Mesenchymal stem cell (in vitro differentiated cells and primary cell): ENCODE measurements at regions not wholly inside any gene's neighbourhood (a gene's known extent, or its start where the extent isn't known, plus 50 kb on each side); places are given as distances from the start of the nearest gene placed in this dataset.

Experiments used
- DNase-seq: peaks from one replicate; pipeline ENCODE4 v3.0.0-alpha.2; 2013
- H2AFZ ChIP-seq: one replicate; pipeline ENCODE4 v1.6.1; 2013; ENCODE audit warnings: low read depth, mild to moderate bottlenecking, control low read depth, inconsistent platforms, low read length, moderate library complexity
- H2AK5ac ChIP-seq: 2 replicates; pipeline ENCODE4 v1.6.1; 2013; ENCODE audit warnings: low read length, moderate library complexity, mild to moderate bottlenecking, inconsistent platforms; ENCODE audit not compliant: severe bottlenecking
- H2BK120ac ChIP-seq: one replicate; pipeline ENCODE4 v1.6.1; 2013; ENCODE audit warnings: low read depth, mild to moderate bottlenecking, inconsistent platforms, low read length, moderate library complexity
- H2BK12ac ChIP-seq, 2 experiments: one replicate each; pipeline ENCODE4 v1.6.1; 2013; ENCODE audit warnings: inconsistent platforms in 2 of 2, low read length in 2 of 2, mild to moderate bottlenecking in 2 of 2, moderate library complexity in 2 of 2, control low read depth in 1 of 2
- H2BK15ac ChIP-seq: one replicate; pipeline ENCODE4 v1.6.1; 2013; ENCODE audit warnings: mild to moderate bottlenecking, low read depth, inconsistent platforms; ENCODE audit not compliant: poor library complexity, severe bottlenecking
- H2BK5ac ChIP-seq: 2 replicates; pipeline ENCODE4 v1.6.1; 2013; ENCODE audit warnings: low read depth, mild to moderate bottlenecking, low read length, control low read depth, inconsistent platforms; ENCODE audit not compliant: poor library complexity, severe bottlenecking
- H3K14ac ChIP-seq, 2 experiments: one replicate each; pipeline ENCODE4 v1.6.1; 2013; ENCODE audit warnings: inconsistent platforms in 2 of 2, low read length in 2 of 2, control low read depth in 1 of 2, mild to moderate bottlenecking in 1 of 2, moderate library complexity in 1 of 2
- H3K18ac ChIP-seq, 2 experiments: one replicate each; pipeline ENCODE4 v1.6.1; 2013; ENCODE audit warnings: inconsistent platforms in 2 of 2, low read length in 2 of 2, control low read depth in 1 of 2, low read depth in 1 of 2, mild to moderate bottlenecking in 1 of 2
- H3K23ac ChIP-seq, 2 experiments: one replicate each; pipeline ENCODE4 v1.6.1; 2013; ENCODE audit warnings: inconsistent platforms in 2 of 2, low read length in 2 of 2, mild to moderate bottlenecking in 2 of 2, moderate library complexity in 2 of 2, control low read depth in 1 of 2
- H3K27ac ChIP-seq: 2 replicates; pipeline ENCODE4 v1.5.1; 2013; ENCODE audit warnings: mild to moderate bottlenecking, moderate library complexity, low read length, control low read depth, inconsistent platforms; ENCODE audit not compliant: poor library complexity, severe bottlenecking
- H3K27me3 ChIP-seq, 2 experiments: 2 replicates each; pipeline versions ENCODE4 v1.6.1 to v1.7.0; 2013; ENCODE audit warnings: low read length in 2 of 2, mild to moderate bottlenecking in 2 of 2, moderate library complexity in 2 of 2, control low read depth in 1 of 2, inconsistent platforms in 1 of 2; ENCODE audit not compliant: control insufficient read depth in 1 of 2, insufficient read depth in 1 of 2
- H3K36me3 ChIP-seq, 2 experiments: 2 replicates each; pipeline versions ENCODE4 v1.6.1 to v1.7.0; 2013; ENCODE audit warnings: low read length in 2 of 2, control low read depth in 1 of 2, inconsistent platforms in 1 of 2, low read depth in 1 of 2, mild to moderate bottlenecking in 1 of 2; ENCODE audit not compliant: insufficient read depth in 2 of 2, control insufficient read depth in 1 of 2
- H3K4ac ChIP-seq, 2 experiments: one replicate each; pipeline ENCODE4 v1.6.1; 2013; ENCODE audit warnings: inconsistent platforms in 2 of 2, low read length in 2 of 2, mild to moderate bottlenecking in 2 of 2, moderate library complexity in 2 of 2, control low read depth in 1 of 2, low read depth in 1 of 2
- H3K4me1 ChIP-seq: 2 replicates; pipeline ENCODE4 v1.6.1; 2013; ENCODE audit warnings: low read depth, low read length, control low read depth; ENCODE audit not compliant: control insufficient read depth, insufficient read depth
- H3K4me2 ChIP-seq: 2 replicates; pipeline ENCODE4 v1.6.1; 2013; ENCODE audit warnings: low read length, mild to moderate bottlenecking, inconsistent platforms; ENCODE audit not compliant: poor library complexity, severe bottlenecking
- H3K4me3 ChIP-seq, 2 experiments: 2 replicates each; pipeline versions ENCODE4 v1.5.1 to v1.7.0; 2013; ENCODE audit warnings: low read length in 2 of 2, mild to moderate bottlenecking in 2 of 2, control low read depth in 1 of 2, low read depth in 1 of 2; ENCODE audit not compliant: insufficient read depth in 1 of 2
- H3K79me1 ChIP-seq: replicated peaks from 2 replicates; pipeline ENCODE4 v1.6.1; 2013; ENCODE audit warnings: mild to moderate bottlenecking, control low read depth, low read length, inconsistent platforms; ENCODE audit not compliant: poor library complexity, severe bottlenecking
- H3K9ac ChIP-seq: 2 replicates; pipeline ENCODE4 v1.7.0; 2013; ENCODE audit warnings: mild to moderate bottlenecking, low read length, moderate library complexity
- H3K9me3 ChIP-seq: 2 replicates; pipeline ENCODE4 v1.7.0; 2013; ENCODE audit warnings: mild to moderate bottlenecking, low read length; ENCODE audit not compliant: control insufficient read depth
- H4K8ac ChIP-seq: one replicate; pipeline ENCODE4 v1.6.1; 2013; ENCODE audit warnings: inconsistent platforms, mild to moderate bottlenecking, low read length, moderate library complexity
- H4K91ac ChIP-seq: one replicate; pipeline ENCODE4 v1.6.1; 2013; ENCODE audit warnings: mild to moderate bottlenecking, low read length, inconsistent platforms
- WGBS: methylation state at CpG from one replicate; pipeline ENCODE4 v1.1.7; 2013; ENCODE audit warnings: mixed read lengths; 5-methylcytosine and 5-hydroxymethylcytosine counted together

DNA sequence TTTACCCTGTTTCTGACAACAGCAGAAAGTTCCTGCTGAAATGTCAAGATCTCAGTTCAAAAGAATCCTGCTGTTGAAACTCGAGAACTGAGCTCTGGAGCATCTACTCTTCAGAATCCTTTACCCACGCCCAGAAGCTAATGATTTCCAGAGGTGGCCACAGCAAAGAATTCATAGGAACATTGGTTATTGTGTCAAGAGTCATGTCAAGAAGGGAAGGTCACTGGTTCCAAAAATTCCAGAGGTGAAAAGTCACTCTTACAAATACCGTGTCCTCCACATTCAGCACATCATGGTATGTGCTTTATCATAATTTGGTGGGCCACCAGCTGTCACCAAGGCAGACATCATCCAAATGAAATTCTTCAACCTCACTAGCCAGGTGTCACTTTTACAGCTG is 394.4 kb upstream of the NPVF start:
- H3K27me3 ChIP-seq, result no peaks in the 10 kb centered on the region
- no peaks in the 10 kb centered on the region for H3K79me1 ChIP-seq
- no peak overlapping the region for H3K9ac ChIP-seq
- H2BK15ac ChIP-seq, result no peak overlapping the region
- DNase-seq, result no peak
- peak overlapping the region; percentile 77 for H3K27ac ChIP-seq
- H2AFZ ChIP-seq, result no peak overlapping the region
- peak overlapping the region; percentile 69 for H2AK5ac ChIP-seq
- no peak overlapping the region for H3K14ac ChIP-seq
- H3K9me3 ChIP-seq, result no peaks in the 10 kb centered on the region
- H2BK5ac ChIP-seq, result no peak overlapping the region
- no peak overlapping the region for H4K91ac ChIP-seq
- H3K4ac ChIP-seq, result no peak overlapping the region
- 79% methylated on average over 2 of the region's 3 CpGs for WGBS
- peak overlapping the region in 1 of 2 experiments; percentile 99 for H2BK12ac ChIP-seq
- H2BK120ac ChIP-seq, result no peak overlapping the region
- H3K23ac ChIP-seq, result no peak overlapping the region
- peaks cover 4% of the 10 kb centered on the region for H3K4me1 ChIP-seq
- H4K8ac ChIP-seq, result no peak overlapping the region
- H3K4me2 ChIP-seq, result no peak overlapping the region
- no peak overlapping the region for H3K4me3 ChIP-seq
- peak overlapping the region; percentile 15 to 16 for H3K18ac ChIP-seq
- no peaks in the 10 kb centered on the region for H3K36me3 ChIP-seq

DNA sequence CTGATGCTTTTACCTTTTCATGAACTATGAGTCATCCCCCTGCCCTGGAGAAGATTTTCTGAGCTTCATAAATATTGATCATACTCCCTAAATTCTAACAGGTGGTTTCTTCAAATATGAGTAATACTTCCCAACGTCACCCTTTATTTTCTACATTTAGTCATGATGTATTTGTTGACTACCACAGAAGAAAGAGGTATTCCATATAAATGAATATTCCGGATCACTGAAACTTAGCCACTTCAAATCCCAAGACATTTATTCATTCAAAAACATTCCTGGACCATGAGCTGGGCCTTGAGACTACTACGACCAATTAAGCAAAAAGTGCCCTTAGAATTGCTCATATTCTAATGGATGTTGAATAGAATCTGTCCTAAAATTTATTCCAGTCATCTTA is 395.8 kb upstream of the NPVF start:
- no peak overlapping the region for H4K8ac ChIP-seq
- no peak overlapping the region for H3K23ac ChIP-seq
- no peak overlapping the region for H2BK12ac ChIP-seq
- no peaks in the 10 kb centered on the region for H3K27me3 ChIP-seq
- H3K9ac ChIP-seq, result peak overlapping the region; percentile 78
- no peaks in the 10 kb centered on the region for H3K9me3 ChIP-seq
- peaks cover 4% of the 10 kb centered on the region for H3K4me1 ChIP-seq
- H3K4me3 ChIP-seq, result no peak overlapping the region
- no peak overlapping the region for H3K14ac ChIP-seq
- H2BK120ac ChIP-seq, result no peak overlapping the region
- H2AK5ac ChIP-seq, result no peak overlapping the region
- H3K4ac ChIP-seq, result no peak overlapping the region
- no peak overlapping the region for H3K18ac ChIP-seq
- H2BK15ac ChIP-seq, result no peak overlapping the region
- no peak overlapping the region for H4K91ac ChIP-seq
- no peak for DNase-seq
- no peak overlapping the region for H3K4me2 ChIP-seq
- H3K79me1 ChIP-seq, result no peaks in the 10 kb centered on the region
- no peaks in the 10 kb centered on the region for H3K36me3 ChIP-seq
- no peak overlapping the region for H2BK5ac ChIP-seq
- H3K27ac ChIP-seq, result no peak overlapping the region
- WGBS, result 33% methylated on average over 1 of the region's 3 CpGs
- no peak overlapping the region for H2AFZ ChIP-seq

DNA sequence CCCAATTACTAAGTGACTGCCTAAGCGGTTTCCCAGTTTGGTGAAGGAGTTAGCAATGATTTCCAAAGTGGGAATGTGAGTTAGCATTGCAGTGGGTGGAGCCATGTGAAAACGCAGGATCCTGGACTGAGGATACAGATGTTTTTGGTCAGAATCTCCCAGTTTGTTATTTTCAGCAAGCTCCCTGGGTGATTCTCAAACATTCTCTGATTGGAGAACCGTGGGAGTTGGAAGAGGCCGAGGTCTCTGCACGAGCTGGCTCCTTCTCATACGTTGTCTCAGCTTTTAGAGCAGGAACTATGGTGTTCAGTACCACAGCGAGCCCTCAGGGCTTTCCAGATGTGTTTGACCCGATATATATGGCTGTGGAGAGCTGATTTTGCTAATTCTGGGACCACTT is 396.5 kb upstream of the NPVF start:
- Histone ChIP-seq H3K79me1 (no peaks in the 10 kb centered on the region), H3K14ac (no peak overlapping the region)
- WGBS, result 61% methylated on average over 7 of the region's 8 CpGs

DNA sequence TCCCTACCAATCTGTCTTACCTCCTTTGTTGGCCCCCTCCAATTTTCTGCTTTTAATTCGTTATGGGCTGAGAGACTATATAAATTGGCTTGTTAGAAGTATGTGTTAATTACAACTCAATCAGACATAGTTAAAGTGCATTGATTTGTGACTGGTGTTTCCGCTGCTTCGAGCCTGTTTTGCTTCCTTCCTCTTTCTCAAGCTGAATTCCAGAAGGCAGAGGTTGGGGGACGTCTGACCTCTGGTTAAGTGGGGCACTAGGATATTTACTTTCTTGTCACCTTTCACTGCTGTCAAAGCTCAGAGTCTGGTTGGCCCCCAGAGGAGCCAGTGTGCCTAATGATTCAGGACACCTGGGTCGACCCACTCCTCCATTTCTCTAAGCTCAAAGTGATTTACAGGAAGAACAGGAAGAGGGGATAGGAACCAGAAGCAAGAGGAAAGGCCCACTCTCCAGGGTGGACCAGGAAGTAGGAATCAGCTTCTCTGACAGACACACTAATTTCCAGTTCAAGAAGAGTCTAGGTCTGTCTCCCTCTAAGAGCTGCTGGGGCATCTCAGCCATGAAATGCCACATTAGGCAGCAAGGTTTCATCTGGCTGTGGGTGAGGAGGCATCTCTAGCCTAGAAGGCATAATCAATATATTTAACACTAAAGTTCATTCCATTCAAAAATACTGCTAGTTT is 397.2 kb upstream of the NPVF start:
- Histone ChIP-seq H2BK5ac (no peak overlapping the region), H2BK15ac (peak overlapping the region; percentile 0), H2BK12ac (peak overlapping the region in 1 of 2 experiments; percentile 45), H4K8ac (peak overlapping the region; percentile 58), H3K27ac (no peak overlapping the region), H3K4me3 (peak overlapping the region in 1 of 2 experiments; percentile 17), H2AK5ac (peak overlapping the region; percentile 61), H3K79me1 (no peaks in the 10 kb centered on the region), H3K9ac (peak overlapping the region; percentile 78), H3K18ac (peak overlapping the region in 1 of 2 experiments; percentile 55), H3K36me3 (no peaks in the 10 kb centered on the region), H3K4ac (peak overlapping the region in 1 of 2 experiments; percentile 27), H2BK120ac (no peak overlapping the region), H3K9me3 (no peaks in the 10 kb centered on the region), H2AFZ (no peak overlapping the region), H3K4me2 (no peak overlapping the region), H4K91ac (no peak overlapping the region), H3K4me1 (peaks cover 4% of the 10 kb centered on the region), H3K23ac (no peak overlapping the region), H3K27me3 (no peaks in the 10 kb centered on the region), H3K14ac (no peak overlapping the region)
- 42% methylated on average over 4 of the region's 5 CpGs for WGBS
- DNase-seq, result no peak

More for the DNA sequence above, 396.5 kb upstream of the NPVF start:
- Histone ChIP-seq H3K27me3 (no peaks in the 10 kb centered on the region), H3K23ac (no peak overlapping the region), H2AFZ (no peak overlapping the region), H3K4me2 (no peak overlapping the region), H3K4me3 (peak overlapping the region in 1 of 2 experiments; percentile 17), H2AK5ac (no peak overlapping the region), H4K91ac (no peak overlapping the region), H2BK120ac (no peak overlapping the region), H3K9ac (peak overlapping the region; percentile 78), H3K9me3 (no peaks in the 10 kb centered on the region), H3K36me3 (no peaks in the 10 kb centered on the region), H4K8ac (no peak overlapping the region), H3K18ac (no peak overlapping the region), H2BK5ac (no peak overlapping the region), H2BK15ac (no peak overlapping the region), H3K4me1 (peaks cover 4% of the 10 kb centered on the region), H3K27ac (no peak overlapping the region), H3K4ac (no peak overlapping the region), H2BK12ac (peak overlapping the region in 1 of 2 experiments; percentile 3)
- peak; percentile 39 for DNase-seq
